ENCODE measurements at regions not wholly inside any gene's neighbourhood (a gene's known extent, or its start where the extent isn't known, plus 50 kb on each side); places are given as distances from the start of the nearest gene placed in this dataset.

DNA sequence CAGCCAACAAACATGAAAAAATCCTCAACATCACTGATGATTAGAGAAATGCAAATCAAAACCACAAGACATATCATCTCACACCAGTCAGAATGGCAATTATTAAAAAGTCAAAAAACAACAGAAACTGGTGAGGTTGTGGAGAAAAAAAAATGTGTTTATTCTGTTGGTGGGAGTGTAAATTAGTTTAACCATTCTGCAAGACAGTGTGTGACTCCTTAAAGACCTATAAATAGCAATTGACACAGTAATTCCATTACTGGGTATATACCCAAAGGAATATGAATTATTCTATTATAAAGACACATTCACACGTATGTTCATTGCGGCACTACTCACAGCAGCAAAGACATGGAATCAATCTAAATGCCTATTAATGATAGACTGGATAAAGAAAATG is 427.3 kb upstream of the CHORDC1 start:
- DNase-seq (no peak), ATAC-seq (ENCODE audit: low read depth) (no peak)
- Histone ChIP-seq H3K4me1 (ENCODE audit: control insufficient read depth in 2 of 2, insufficient read depth in 2 of 2, low read length in 2 of 2) (no peaks in the 10 kb centered on the region), H3K27ac (ENCODE audit: low read length in 2 of 2) (no peak overlapping the region), H2AFZ (ENCODE audit: insufficient read depth, low read depth, low read length, poor library complexity, severe bottlenecking) (no peak overlapping the region), H3K4me2 (replicated peaks; ENCODE audit: low read depth, low read length, poor library complexity, severe bottlenecking) (no peak overlapping the region), H3K9ac (ENCODE audit: low read length) (no peak overlapping the region), H4K20me1 (ENCODE audit: control insufficient read depth, insufficient read depth, low read length, poor library complexity, severe bottlenecking) (no peaks in the 10 kb centered on the region), H3K27me3 (replicated peaks in 1 of 4; ENCODE audit: control extremely low read depth in 1 of 4, control insufficient read depth in 3 of 4, insufficient read depth in 4 of 4, low read length in 3 of 4) (no peaks in the 10 kb centered on the region), H3K79me2 (ENCODE audit: control insufficient read depth, insufficient read depth, low read length) (no peaks in the 10 kb centered on the region), H3K36me3 (replicated peaks in 1 of 2; ENCODE audit: control extremely low read depth in 1 of 2, control insufficient read depth in 1 of 2, extremely low read depth in 1 of 2, insufficient read depth in 2 of 2, low read length in 1 of 2) (no peaks in the 10 kb centered on the region), H3K9me3 (ENCODE audit: control extremely low read depth in 1 of 3, control insufficient read depth in 2 of 3, insufficient read depth in 1 of 3, low read length in 2 of 3) (peaks cover 0 to 1% (median 0%) of the 10 kb centered on the region in 3 donors), H3K4me3 (ENCODE audit: control extremely low read depth in 1 of 5, extremely low read depth in 1 of 5, insufficient read depth in 1 of 5, low read depth in 2 of 5, low read length in 4 of 5) (no peak overlapping the region)
- ChIA-PET CTCF (no interaction called here), POLR2A (no interaction called here)
- Mint-ChIP-seq H3K4me3 (no peak overlapping the region), H3K4me1 (no peaks in the 10 kb centered on the region), H3K9me3 (ENCODE audit: insufficient read depth) (no peaks in the 10 kb centered on the region), H3K27me3 (no peaks in the 10 kb centered on the region), H3K27ac (no peak overlapping the region)
- intact Hi-C loops (cut with micrococcal nuclease): no loop called here
- no CpG with 5 or more reads among the region's 2 CpGs for WGBS (ENCODE audit: insufficient coverage)
- no peak for TF ChIP-seq EZH2 (IDR thresholded peaks at IDR 0.05; ENCODE audit: borderline replicate concordance, insufficient read depth, low read depth, low read length, poor library complexity, severe bottlenecking)
- TF ChIP-seq, protein P1, sequence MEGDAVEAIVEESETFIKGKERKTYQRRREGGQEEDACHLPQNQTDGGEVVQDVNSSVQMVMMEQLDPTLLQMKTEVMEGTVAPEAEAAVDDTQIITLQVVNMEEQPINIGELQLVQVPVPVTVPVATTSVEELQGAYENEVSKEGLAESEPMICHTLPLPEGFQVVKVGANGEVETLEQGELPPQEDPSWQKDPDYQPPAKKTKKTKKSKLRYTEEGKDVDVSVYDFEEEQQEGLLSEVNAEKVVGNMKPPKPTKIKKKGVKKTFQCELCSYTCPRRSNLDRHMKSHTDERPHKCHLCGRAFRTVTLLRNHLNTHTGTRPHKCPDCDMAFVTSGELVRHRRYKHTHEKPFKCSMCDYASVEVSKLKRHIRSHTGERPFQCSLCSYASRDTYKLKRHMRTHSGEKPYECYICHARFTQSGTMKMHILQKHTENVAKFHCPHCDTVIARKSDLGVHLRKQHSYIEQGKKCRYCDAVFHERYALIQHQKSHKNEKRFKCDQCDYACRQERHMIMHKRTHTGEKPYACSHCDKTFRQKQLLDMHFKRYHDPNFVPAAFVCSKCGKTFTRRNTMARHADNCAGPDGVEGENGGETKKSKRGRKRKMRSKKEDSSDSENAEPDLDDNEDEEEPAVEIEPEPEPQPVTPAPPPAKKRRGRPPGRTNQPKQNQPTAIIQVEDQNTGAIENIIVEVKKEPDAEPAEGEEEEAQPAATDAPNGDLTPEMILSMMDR (IDR thresholded peaks at IDR 0.05): no peak

DNA sequence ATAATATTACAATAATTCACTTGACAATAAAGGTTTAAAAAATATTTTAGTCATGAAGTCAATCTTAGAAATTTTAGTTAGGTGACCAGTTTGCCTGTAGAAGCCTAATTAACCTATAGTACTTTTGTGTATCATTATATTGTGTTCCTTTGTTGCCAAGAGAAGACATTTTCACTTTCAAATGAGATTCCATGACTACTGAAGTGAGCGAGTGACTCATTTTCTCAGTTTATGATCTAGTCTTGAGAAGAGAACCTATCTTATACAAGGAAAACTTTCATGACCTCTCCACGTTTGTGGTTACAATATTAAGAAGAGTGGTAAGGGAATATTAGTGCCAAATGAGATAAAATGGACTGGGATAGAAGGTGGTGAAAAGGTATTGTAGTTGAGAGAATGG is 423.9 kb upstream of the CHORDC1 start:
- Mint-ChIP-seq H3K9me3 (ENCODE audit: insufficient read depth) (no peaks in the 10 kb centered on the region), H3K27me3 (no peaks in the 10 kb centered on the region), H3K4me1 (no peaks in the 10 kb centered on the region), H3K27ac (no peak overlapping the region), H3K4me3 (no peak overlapping the region)
- ChIA-PET CTCF (no interaction called here), POLR2A (no interaction called here)
- no peaks in the 10 kb centered on the region for H3K4me1 ChIP-seq (ENCODE audit: control insufficient read depth in 2 of 2, insufficient read depth in 2 of 2, low read length in 2 of 2)
- no peak overlapping the region for H3K4me3 ChIP-seq (ENCODE audit: control extremely low read depth in 1 of 5, extremely low read depth in 1 of 5, insufficient read depth in 1 of 5, low read depth in 2 of 5, low read length in 4 of 5)
- H4K20me1 ChIP-seq (ENCODE audit: control insufficient read depth, insufficient read depth, low read length, poor library complexity, severe bottlenecking): no peaks in the 10 kb centered on the region
- H3K9me3 ChIP-seq (ENCODE audit: control extremely low read depth in 1 of 3, control insufficient read depth in 2 of 3, insufficient read depth in 1 of 3, low read length in 2 of 3): peaks cover 0 to 1% (median 0%) of the 10 kb centered on the region in 3 donors
- intact Hi-C loops (cut with micrococcal nuclease): no loop called here
- H3K9ac ChIP-seq (ENCODE audit: low read length): no peak overlapping the region
- H3K27ac ChIP-seq (ENCODE audit: low read length in 2 of 2): no peak overlapping the region
- DNase-seq (no peak), ATAC-seq (ENCODE audit: low read depth) (no peak)
- no CpG with 5 or more reads among the region's 2 CpGs for WGBS (ENCODE audit: insufficient coverage)
- no peak overlapping the region for H2AFZ ChIP-seq (ENCODE audit: insufficient read depth, low read depth, low read length, poor library complexity, severe bottlenecking)
- H3K27me3 ChIP-seq (replicated peaks in 1 of 4; ENCODE audit: control extremely low read depth in 1 of 4, control insufficient read depth in 3 of 4, insufficient read depth in 4 of 4, low read length in 3 of 4): no peaks in the 10 kb centered on the region
- no peaks in the 10 kb centered on the region for H3K36me3 ChIP-seq (replicated peaks in 1 of 2; ENCODE audit: control extremely low read depth in 1 of 2, control insufficient read depth in 1 of 2, extremely low read depth in 1 of 2, insufficient read depth in 2 of 2, low read length in 1 of 2)
- H3K4me2 ChIP-seq (replicated peaks; ENCODE audit: low read depth, low read length, poor library complexity, severe bottlenecking): no peak overlapping the region
- H3K79me2 ChIP-seq (ENCODE audit: control insufficient read depth, insufficient read depth, low read length): no peaks in the 10 kb centered on the region
- TF ChIP-seq, protein P1 (IDR thresholded peaks at IDR 0.05): no peak
- TF ChIP-seq EZH2 (IDR thresholded peaks at IDR 0.05; ENCODE audit: borderline replicate concordance, insufficient read depth, low read depth, low read length, poor library complexity, severe bottlenecking): no peak
